HG02798 (cell line): ENCODE measurements at regions not wholly inside any gene's neighbourhood (a gene's known extent, or its start where the extent isn't known, plus 50 kb on each side); places are given as distances from the start of the nearest gene placed in this dataset.
"Not testable (repeated sequence)": the region's sequence is repeated elsewhere in the genome, so short reads cannot be mapped to it uniquely, and the experiment has no call there.

Experiments used
- ATAC-seq: cut with Tn5 transposase; IDR thresholded peaks from one replicate; pipeline ENCODE4 v1.9.1; 2021; ENCODE audit warnings: mild to moderate bottlenecking; ENCODE audit not compliant: unreplicated experiment, poor library complexity

GRCh38 chr7:13240349-13240748 lies 552.9 kb downstream of the ARL4A start:
- no peak for ATAC-seq

- ATAC-seq = no peak
Measured at GRCh38 chr7:13241416-13241815, 554.0 kb downstream of the ARL4A start.

GRCh38 chr7:13257661-13258060 lies 570.2 kb downstream of the ARL4A start:
- ATAC-seq = no peak

- ATAC-seq = no peak
Measured at GRCh38 chr7:13258386-13258785, 571.0 kb downstream of the ARL4A start.

GRCh38 chr7:13259930-13260329 lies 572.5 kb downstream of the ARL4A start:
- ATAC-seq = no peak

GRCh38 chr7:13262929-13263530 lies 575.6 kb downstream of the ARL4A start:
- ATAC-seq = peak; percentile 52

GRCh38 chr7:13265271-13265670 lies 577.8 kb downstream of the ARL4A start:
- no peak for ATAC-seq

- not testable (repeated sequence) for ATAC-seq
Measured at GRCh38 chr7:13274205-13274604, 586.8 kb downstream of the ARL4A start.

- no peak for ATAC-seq
Measured at GRCh38 chr7:13276977-13277376, 589.5 kb downstream of the ARL4A start.

- ATAC-seq = no peak
Measured at GRCh38 chr7:13278020-13278419, 590.6 kb downstream of the ARL4A start.

- ATAC-seq = peak; percentile 39
Measured at GRCh38 chr7:13279854-13280435, 592.5 kb downstream of the ARL4A start.

GRCh38 chr7:13282377-13282980 lies 595.0 kb downstream of the ARL4A start:
- no peak for ATAC-seq

GRCh38 chr7:13286916-13287315 lies 599.5 kb downstream of the ARL4A start:
- ATAC-seq = no peak

- ATAC-seq = no peak
Measured at GRCh38 chr7:13288516-13288915, 601.1 kb downstream of the ARL4A start.

- ATAC-seq = no peak
Measured at GRCh38 chr7:13290975-13291374, 603.5 kb downstream of the ARL4A start.

- no peak for ATAC-seq
Measured at GRCh38 chr7:13293264-13294002, 606.0 kb downstream of the ARL4A start.

- ATAC-seq = no peak
Measured at GRCh38 chr7:13307040-13307439, 619.6 kb downstream of the ARL4A start.

GRCh38 chr7:13308423-13308822 lies 621.0 kb downstream of the ARL4A start:
- ATAC-seq = no peak

GRCh38 chr7:13309535-13309934 lies 622.1 kb downstream of the ARL4A start:
- ATAC-seq = no peak

- no peak for ATAC-seq
Measured at GRCh38 chr7:13312307-13312706, 624.9 kb downstream of the ARL4A start.

GRCh38 chr7:13320333-13320732 lies 632.9 kb downstream of the ARL4A start:
- no peak for ATAC-seq
